H1 (cell line): ENCODE measurements at regions not wholly inside any gene's neighbourhood (a gene's known extent, or its start where the extent isn't known, plus 50 kb on each side); places are given as distances from the start of the nearest gene placed in this dataset.

Experiments
- CTCF ChIA-PET: fragments of 300-600 bp; sonication (Branson Sonifier 250); formaldehyde crosslinking; loops from one replicate; lab custom pipeline; 2021; ENCODE audit not compliant: partially characterized antibody; lab: Charles Lee
- POLR2A ChIA-PET: fragments of 300-600 bp; sonication (Branson Sonifier 250); formaldehyde crosslinking; loops from one replicate; lab custom pipeline; 2021; ENCODE audit warnings: inconsistent platforms; ENCODE audit not compliant: partially characterized antibody; lab: Charles Lee
- DNase-seq, 2 experiments: peaks; one replicate each; pipeline versions ENCODE4 v3.0.0 to v3.0.0-alpha.2; 2010 to 2022; ENCODE audit warnings: low spot score in 2 of 2, low read depth in 1 of 2, mixed read lengths in 1 of 2
- FAIRE-seq: peaks from 2 replicates; lab custom pipeline; 2011; peaks lifted over from hg19 to GRCh38; lab: Jason Lieb, UNC
- H2AFZ ChIP-seq: 2 replicates; pipeline ENCODE4 v1.8.1; 2012; ENCODE audit warnings: low read length, inconsistent platforms
- H2AK5ac ChIP-seq: 2 replicates; pipeline ENCODE4 v1.6.1; 2013; ENCODE audit warnings: low read depth, low read length
- H2BK120ac ChIP-seq: replicated peaks from 2 replicates; pipeline ENCODE3; 2013; ENCODE audit warnings: low read depth, low read length, inconsistent platforms
- H2BK12ac ChIP-seq: 2 replicates; pipeline ENCODE4 v1.6.1; 2013; ENCODE audit warnings: low read depth, low read length
- H2BK15ac ChIP-seq: 2 replicates; pipeline ENCODE4 v1.6.1; 2013; ENCODE audit warnings: low read length
- H2BK20ac ChIP-seq: 2 replicates; pipeline ENCODE4 v1.6.1; 2013; ENCODE audit warnings: low read length
- H2BK5ac ChIP-seq: 2 replicates; pipeline ENCODE4 v1.6.1; 2013; ENCODE audit warnings: low read depth, low read length
- H3K14ac ChIP-seq: 2 replicates; pipeline ENCODE4 v1.6.1; 2013; ENCODE audit warnings: inconsistent platforms; ENCODE audit not compliant: insufficient read length
- H3K18ac ChIP-seq: 2 replicates; pipeline ENCODE4 v1.6.1; 2013; ENCODE audit warnings: low read length; ENCODE audit errors: extremely low read depth
- H3K23ac ChIP-seq: 2 replicates; pipeline ENCODE4 v1.6.1; 2013; ENCODE audit warnings: inconsistent platforms; ENCODE audit not compliant: insufficient read length
- H3K23me2 ChIP-seq: 2 replicates; pipeline ENCODE4 v1.6.1; 2013; ENCODE audit warnings: low read depth, low read length
- H3K27ac ChIP-seq: 2 replicates; pipeline ENCODE4 v1.6.1; 2011; ENCODE audit warnings: low read depth, low read length, inconsistent platforms
- H3K27me3 ChIP-seq, 4 experiments: replicated peaks in 1 of 4; 1 replicate in 1 of 4; 2 replicates in 3 of 4; pipeline versions ENCODE4 v1.6.1 to v1.8.1; 2011 to 2013; ENCODE audit warnings: low read length in 3 of 4, mild to moderate bottlenecking in 3 of 4, inconsistent platforms in 2 of 4, mixed read lengths in 2 of 4, moderate library complexity in 1 of 4; ENCODE audit not compliant: control insufficient read depth in 3 of 4, insufficient read depth in 3 of 4; ENCODE audit errors: extremely low read depth in 1 of 4
- H3K36me3 ChIP-seq, 4 experiments: 2 replicates each; pipeline versions ENCODE4 v1.6.1 to v1.8.1; 2011 to 2013; ENCODE audit warnings: mild to moderate bottlenecking in 4 of 4, low read length in 3 of 4, moderate library complexity in 2 of 4, control low read depth in 1 of 4, inconsistent platforms in 1 of 4; ENCODE audit not compliant: insufficient read depth in 4 of 4, control insufficient read depth in 2 of 4
- H3K4ac ChIP-seq: replicated peaks from 2 replicates; pipeline ENCODE3; 2013; ENCODE audit warnings: low read length, low read depth, mixed read lengths, inconsistent platforms; ENCODE audit not compliant: insufficient read length
- H3K4me1 ChIP-seq, 4 experiments: replicated peaks in 1 of 4; 1 replicate in 1 of 4; 2 replicates in 3 of 4; pipeline versions ENCODE4 v1.6.1 to v1.8.1; 2011 to 2013; ENCODE audit warnings: low read length in 3 of 4, inconsistent platforms in 2 of 4, mixed read lengths in 1 of 4; ENCODE audit not compliant: insufficient read depth in 4 of 4, control insufficient read depth in 3 of 4
- H3K4me2 ChIP-seq, 2 experiments: 2 replicates each; pipeline versions ENCODE4 v1.6.1 to v1.8.1; 2011 to 2013; ENCODE audit warnings: low read depth in 2 of 2, low read length in 2 of 2, control low read depth in 1 of 2, inconsistent platforms in 1 of 2, mild to moderate bottlenecking in 1 of 2; ENCODE audit not compliant: insufficient read depth in 1 of 2
- H3K4me3 ChIP-seq, 4 experiments: fragments of 200-600, 300-600 bp in 1 of 4; sonication (generic), shearing (Covaris generic), sonication (Bioruptor Twin) in 1 of 4; 2 replicates each; pipeline versions ENCODE4 v1.5.1 to v1.8.1; 2011 to 2016; ENCODE audit warnings: low read length in 4 of 4, low read depth in 3 of 4, control low read depth in 2 of 4, inconsistent platforms in 2 of 4, mild to moderate bottlenecking in 2 of 4, mixed read lengths in 1 of 4, moderate library complexity in 1 of 4; ENCODE audit not compliant: insufficient read depth in 2 of 4; ENCODE audit errors: extremely low read depth in 1 of 4
- H3K56ac ChIP-seq: replicated peaks from 2 replicates; pipeline ENCODE3; 2013; ENCODE audit warnings: low read depth, mild to moderate bottlenecking, mixed read lengths, low read length, inconsistent platforms; ENCODE audit not compliant: insufficient read length
- H3K79me1 ChIP-seq: 2 replicates; pipeline ENCODE4 v1.6.1; 2013; ENCODE audit warnings: low read depth, low read length, control low read depth
- H3K79me2 ChIP-seq, 2 experiments: 2 replicates each; pipeline versions ENCODE4 v1.6.1 to v1.8.1; 2012 to 2013; ENCODE audit warnings: low read length in 2 of 2, mild to moderate bottlenecking in 2 of 2, inconsistent platforms in 1 of 2; ENCODE audit not compliant: insufficient read depth in 2 of 2, control insufficient read depth in 1 of 2
- H3K9ac ChIP-seq, 4 experiments: replicated peaks in 1 of 4; 1 replicate in 1 of 4; 2 replicates in 3 of 4; pipeline versions ENCODE4 v1.6.1 to v1.8.1; 2011 to 2013; ENCODE audit warnings: low read depth in 3 of 4, low read length in 3 of 4, control low read depth in 2 of 4, mild to moderate bottlenecking in 2 of 4, moderate library complexity in 2 of 4, inconsistent platforms in 1 of 4; ENCODE audit errors: extremely low read depth in 1 of 4
- H3K9me3 ChIP-seq, 2 experiments: 2 replicates each; pipeline versions ENCODE4 v1.6.1 to v1.8.1; 2012 to 2013; ENCODE audit warnings: mild to moderate bottlenecking in 2 of 2, moderate library complexity in 2 of 2, control low read depth in 1 of 2, inconsistent platforms in 1 of 2, low read depth in 1 of 2, low read length in 1 of 2, mixed read lengths in 1 of 2; ENCODE audit not compliant: insufficient read depth in 2 of 2
- H4K20me1 ChIP-seq, 2 experiments: replicated peaks in 1 of 2; 2 replicates each; pipeline versions ENCODE3 to v1.8.1; 2011 to 2013; ENCODE audit warnings: inconsistent platforms in 2 of 2, low read length in 2 of 2, mild to moderate bottlenecking in 1 of 2; ENCODE audit not compliant: insufficient read depth in 2 of 2, control insufficient read depth in 1 of 2
- H4K5ac ChIP-seq: 2 replicates; pipeline ENCODE4 v1.6.1; 2013; ENCODE audit warnings: low read length, low read depth, mixed read lengths, inconsistent platforms; ENCODE audit not compliant: insufficient read length
- H4K8ac ChIP-seq: 2 replicates; pipeline ENCODE4 v1.8.0; 2013; ENCODE audit warnings: mild to moderate bottlenecking, moderate library complexity, low read length, inconsistent platforms; ENCODE audit not compliant: insufficient read depth; ENCODE audit errors: extremely low read depth
- H4K91ac ChIP-seq: replicated peaks from 2 replicates; pipeline ENCODE3; 2013; ENCODE audit warnings: low read length, mixed read lengths, inconsistent platforms; ENCODE audit not compliant: insufficient read length
- CBX8 ChIP-seq: fragments of 300-800, 300-1000 bp; sonication (generic); IDR thresholded peaks from 2 replicates; pipeline ENCODE4 v1.7.1; 2016; ENCODE audit warnings: low read depth, low read length, borderline replicate concordance
- CTCF ChIP-seq, 3 experiments: IDR thresholded peaks; 1 replicate in 2 of 3; 2 replicates in 1 of 3; pipeline versions ENCODE4 v1.5.1 to v1.6.1; 2011; ENCODE audit warnings: low read length in 3 of 3, mild to moderate bottlenecking in 3 of 3, inconsistent platforms in 2 of 3, low read depth in 1 of 3, moderate library complexity in 1 of 3; ENCODE audit not compliant: insufficient read depth in 1 of 3; ENCODE audit errors: control extremely low read depth in 1 of 3
- E2F6 ChIP-seq: IDR thresholded peaks from 2 replicates; pipeline ENCODE4 v1.6.1; 2012; ENCODE audit warnings: inconsistent platforms
- JUND ChIP-seq: IDR thresholded peaks from 2 replicates; pipeline ENCODE4 v1.6.1; 2011; ENCODE audit warnings: mild to moderate bottlenecking, improper control_type of control experiment, low read length
- KDM1A ChIP-seq: fragments of 200-600, 300-600 bp; sonication (generic); IDR thresholded peaks from 2 replicates; pipeline ENCODE4 v1.7.1; 2016; ENCODE audit warnings: mild to moderate bottlenecking, low read length, borderline replicate concordance
- PHF8 ChIP-seq: fragments of 200-600 bp; sonication (generic); conservative IDR thresholded peaks from 2 replicates; pipeline ENCODE4 v1.7.1; 2012; ENCODE audit warnings: low read depth, mild to moderate bottlenecking, inconsistent platforms, low read length, moderate library complexity
- RAD21 ChIP-seq, 2 experiments: IDR thresholded peaks in 1 of 2; conservative IDR thresholded peaks in 1 of 2; 2 replicates each; pipeline ENCODE4 v1.6.1; 2011; ENCODE audit warnings: low read depth in 2 of 2, low read length in 2 of 2, improper control_type of control experiment in 1 of 2, inconsistent platforms in 1 of 2, mild to moderate bottlenecking in 1 of 2, moderate library complexity in 1 of 2
- RNF2 ChIP-seq: fragments of 200-900, 300-1000 bp; sonication (generic); IDR thresholded peaks from 2 replicates; pipeline ENCODE4 v1.7.1; 2016; ENCODE audit warnings: borderline replicate concordance, low read depth, mild to moderate bottlenecking, antibody characterized with exemption, low read length; ENCODE audit not compliant: poor library complexity, severe bottlenecking; ENCODE audit errors: missing control alignments
- SAP30 ChIP-seq: fragments of 300-600 bp; sonication (generic); IDR thresholded peaks from 2 replicates; pipeline ENCODE4 v1.7.1; 2012; ENCODE audit warnings: low read length, moderate library complexity, mild to moderate bottlenecking, inconsistent platforms; ENCODE audit not compliant: insufficient read depth, insufficient replicate concordance
- SIRT6 ChIP-seq: IDR thresholded peaks from one replicate; pipeline ENCODE4 v1.7.1; 2012; ENCODE audit warnings: low read length, inconsistent platforms
- SP4 ChIP-seq: IDR thresholded peaks from 2 replicates; pipeline ENCODE4 v1.6.1; 2012; ENCODE audit warnings: low read length, inconsistent platforms
- TAF7 ChIP-seq: optimal IDR thresholded peaks from 2 replicates; pipeline ENCODE3; 2011; ENCODE audit warnings: low read depth, mild to moderate bottlenecking, inconsistent platforms, low read length, moderate library complexity, borderline replicate concordance

GRCh38 chrX:42462917-42463316 is 315.0 kb downstream of the PPP1R2C start:
- no peak overlapping the region for H2AK5ac ChIP-seq
- POLR2A ChIA-PET: no interaction called here
- TF ChIP-seq RAD21 (IDR thresholded peaks at IDR 0.05 in 1 of 2, conservative IDR thresholded peaks at IDR 0.05 in 1 of 2; ENCODE audit: low read depth in 2 of 2, low read length in 2 of 2) (no peak), JUND (no peak), SP4 (no peak), SAP30 (no peak), RNF2 (no peak), E2F6 (no peak), SIRT6 (no peak), KDM1A (no peak), CTCF (IDR thresholded peaks at IDR 0.05; ENCODE audit: control extremely low read depth in 1 of 3, insufficient read depth in 1 of 3, low read depth in 1 of 3, low read length in 3 of 3) (no peak), PHF8 (no peak), CBX8 (no peak), TAF7 (no peak)

More at GRCh38 chrX:42462917-42463316, 315.0 kb downstream of the PPP1R2C start:
- Histone ChIP-seq H3K4me2 (no peak overlapping the region), H3K9ac (no peak overlapping the region), H4K91ac (no peak overlapping the region), H3K4ac (no peak overlapping the region), H4K20me1 (no peaks in the 10 kb centered on the region), H4K5ac (no peak overlapping the region), H2BK12ac (no peak overlapping the region), H3K36me3 (no peaks in the 10 kb centered on the region), H2BK5ac (no peak overlapping the region), H3K27ac (no peak overlapping the region), H2BK15ac (no peak overlapping the region), H3K23ac (no peak overlapping the region), H3K79me2 (no peaks in the 10 kb centered on the region), H3K4me1 (no peaks in the 10 kb centered on the region), H2BK120ac (no peak overlapping the region), H2AFZ (no peak overlapping the region), H2BK20ac (no peak overlapping the region), H3K4me3 (no peak overlapping the region), H3K23me2 (no peaks in the 10 kb centered on the region), H3K14ac (no peak overlapping the region), H3K79me1 (no peaks in the 10 kb centered on the region), H3K18ac (no peak overlapping the region), H3K27me3 (no peaks in the 10 kb centered on the region), H3K56ac (no peak overlapping the region), H3K9me3 (no peaks in the 10 kb centered on the region), H4K8ac (no peak overlapping the region)
- CTCF ChIA-PET: no interaction called here
- FAIRE-seq (no peak), DNase-seq (no peak)
